Psoas muscle (tissue), 7 donors: ENCODE measurements at regions not wholly inside any gene's neighbourhood (a gene's known extent, or its start where the extent isn't known, plus 50 kb on each side); places are given as distances from the start of the nearest gene placed in this dataset.
A peak's percentile ranks its signal among the peaks of the same experiment; 100 is the strongest.

Experiments
- ATAC-seq, 4 donors: fragments of 200-7000 bp; cut with Tn5 transposase; one replicate each; pipeline ENCODE4 v1.9.1; 2020; ENCODE audit warnings: moderate library complexity in 3 of 4, mild to moderate bottlenecking in 2 of 4
- DNase-seq, 2 donors: peaks; one replicate each; pipeline ENCODE4 v3.0.0-alpha.2; 2020
- H3K27ac ChIP-seq: fragments of 200-600 bp; one replicate; pipeline ENCODE4 v1.8.0; 2022
- H3K27me3 ChIP-seq, 3 donors: fragments of 200-600 bp in 1 of 3; one replicate each; pipeline versions ENCODE4 v1.6.1 to v1.8.0; 2013 to 2022; ENCODE audit warnings: low read length in 2 of 3, mild to moderate bottlenecking in 2 of 3, moderate library complexity in 1 of 3; ENCODE audit not compliant: insufficient read depth in 3 of 3
- H3K36me3 ChIP-seq, 2 donors: fragments of 200-600 bp in 1 of 2; one replicate each; pipeline versions ENCODE4 v1.6.1 to v1.8.0; 2013 to 2022; ENCODE audit warnings: low read depth in 1 of 2, mild to moderate bottlenecking in 1 of 2, moderate library complexity in 1 of 2; ENCODE audit not compliant: insufficient read depth in 1 of 2
- H3K4me1 ChIP-seq: fragments of 200-600 bp; one replicate; pipeline ENCODE4 v1.8.0; 2022
- H3K4me3 ChIP-seq: fragments of 200-600 bp; one replicate; pipeline ENCODE4 v1.8.0; 2022; ENCODE audit warnings: mild to moderate bottlenecking
- H3K9me3 ChIP-seq: fragments of 200-600 bp; one replicate; pipeline ENCODE4 v1.8.0; 2022
- WGBS, 3 donors: extraction: QIAGEN DNeasy Blood & Tissue Kit; methylation state at CpG; one replicate each; pipeline versions ENCODE4 v1.1.6 to v1.1.7; 2013; 5-methylcytosine and 5-hydroxymethylcytosine counted together
- intact Hi-C, 2 donors: fragments of 100-400 bp; cut with DNase I; formaldehyde crosslinking; loops; one replicate each; pipeline versions ENCODE4 v1.11.0 to v1.14.2; 2022
- TF ChIP-seq, protein P1 (sequence below): fragments of 200-600 bp; IDR thresholded peaks from one replicate; pipeline ENCODE4 v1.8.0; 2022; ENCODE audit warnings: antibody characterized with exemption
- donor health status: healthy with polysubstance abuse.
- donor health status: DM: no; HTN: no; CAD: no; lungs with moderate emphysema.
- donor health status: Bipolar disorder and iron deficiency.
- donor health status: healthy.
- donor health status: DM: yes; HTN: yes; CAD: no.
- donor health status: DM: no; HTN: no; CAD: no.
- donor health status: DM: yes; HTN: yes; CAD: no.

DNA sequence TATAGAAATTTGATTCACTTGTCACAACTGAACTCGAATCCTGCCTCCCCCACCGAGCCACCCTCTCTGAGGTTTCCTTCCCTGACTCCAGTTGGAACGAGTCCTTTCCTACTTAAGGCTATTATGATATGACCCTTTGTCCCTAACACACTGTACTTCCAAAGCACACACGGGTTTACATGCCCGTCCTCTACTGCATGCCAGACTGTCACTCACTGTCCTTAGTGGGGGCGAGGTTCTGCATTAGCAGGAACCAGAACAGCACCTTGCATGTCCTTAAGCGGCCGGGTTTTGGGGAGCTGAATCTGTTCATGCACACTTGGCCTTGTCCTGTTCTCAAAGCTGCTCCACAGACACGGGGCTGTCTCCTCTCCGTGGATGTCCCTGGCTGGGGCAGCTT, 164.6 kb upstream of the KCNJ6 start:
- no peaks in the 10 kb centered on the region for H3K27me3 ChIP-seq
- no peak overlapping the region for H3K4me3 ChIP-seq
- no peaks in the 10 kb centered on the region for H3K36me3 ChIP-seq
- DNase-seq (no peak), ATAC-seq (peak in 2 of 4 donors; percentile 48 to 58)
- no peak overlapping the region for H3K27ac ChIP-seq
- 57 to 71% (median 57%) methylated on average over 10 of the region's 10 CpGs for WGBS, 3 donors
- no peaks in the 10 kb centered on the region for H3K9me3 ChIP-seq
- intact Hi-C loops, result no loop called here
- H3K4me1 ChIP-seq, result no peaks in the 10 kb centered on the region
- TF ChIP-seq, protein P1, sequence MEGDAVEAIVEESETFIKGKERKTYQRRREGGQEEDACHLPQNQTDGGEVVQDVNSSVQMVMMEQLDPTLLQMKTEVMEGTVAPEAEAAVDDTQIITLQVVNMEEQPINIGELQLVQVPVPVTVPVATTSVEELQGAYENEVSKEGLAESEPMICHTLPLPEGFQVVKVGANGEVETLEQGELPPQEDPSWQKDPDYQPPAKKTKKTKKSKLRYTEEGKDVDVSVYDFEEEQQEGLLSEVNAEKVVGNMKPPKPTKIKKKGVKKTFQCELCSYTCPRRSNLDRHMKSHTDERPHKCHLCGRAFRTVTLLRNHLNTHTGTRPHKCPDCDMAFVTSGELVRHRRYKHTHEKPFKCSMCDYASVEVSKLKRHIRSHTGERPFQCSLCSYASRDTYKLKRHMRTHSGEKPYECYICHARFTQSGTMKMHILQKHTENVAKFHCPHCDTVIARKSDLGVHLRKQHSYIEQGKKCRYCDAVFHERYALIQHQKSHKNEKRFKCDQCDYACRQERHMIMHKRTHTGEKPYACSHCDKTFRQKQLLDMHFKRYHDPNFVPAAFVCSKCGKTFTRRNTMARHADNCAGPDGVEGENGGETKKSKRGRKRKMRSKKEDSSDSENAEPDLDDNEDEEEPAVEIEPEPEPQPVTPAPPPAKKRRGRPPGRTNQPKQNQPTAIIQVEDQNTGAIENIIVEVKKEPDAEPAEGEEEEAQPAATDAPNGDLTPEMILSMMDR, result no peak

DNA sequence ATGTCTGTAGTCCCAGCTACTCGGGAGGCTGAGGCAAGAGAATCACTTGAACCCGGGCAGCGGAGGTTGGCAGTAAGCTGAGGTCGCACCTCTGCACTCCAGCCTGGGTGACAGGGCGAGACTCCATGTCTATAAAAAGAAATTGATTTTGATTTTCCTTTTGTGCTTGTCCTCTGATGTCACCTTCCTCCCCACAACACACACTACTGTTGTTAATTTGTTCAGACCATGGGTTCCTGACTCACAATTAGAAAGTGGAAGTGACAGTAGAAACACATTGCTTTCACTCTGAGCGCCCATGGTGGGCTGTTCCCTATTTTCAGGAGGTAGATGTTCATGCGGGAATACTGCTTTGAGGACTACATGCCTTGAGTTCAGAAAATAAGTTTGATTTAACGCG, 165.5 kb upstream of the KCNJ6 start:
- Histone ChIP-seq H3K4me1 (no peaks in the 10 kb centered on the region), H3K27ac (no peak overlapping the region), H3K36me3 (no peaks in the 10 kb centered on the region), H3K4me3 (no peak overlapping the region), H3K27me3 (no peaks in the 10 kb centered on the region), H3K9me3 (no peaks in the 10 kb centered on the region)
- DNase-seq (no peak), ATAC-seq (no peak)
- intact Hi-C loops, result no loop called here
- TF ChIP-seq, protein P1, result no peak
- 93 to 96% (median 94%) methylated on average over 9 of the region's 9 CpGs for WGBS, 3 donors

GRCh38 chr21:38082936-38083485, 166.8 kb upstream of the KCNJ6 start:
- H3K4me3 ChIP-seq, result no peak overlapping the region
- intact Hi-C loops, result no loop called here
- H3K27me3 ChIP-seq, result no peaks in the 10 kb centered on the region
- no peak overlapping the region for H3K27ac ChIP-seq
- ATAC-seq (peak in 2 of 4 donors; percentile 59 to 64), DNase-seq (no peak)
- H3K9me3 ChIP-seq, result no peaks in the 10 kb centered on the region
- H3K4me1 ChIP-seq, result no peaks in the 10 kb centered on the region
- 46 to 61% (median 49%) methylated on average over 4 of the region's 4 CpGs for WGBS, 3 donors
- TF ChIP-seq, protein P1, result no peak
- no peaks in the 10 kb centered on the region for H3K36me3 ChIP-seq

DNA sequence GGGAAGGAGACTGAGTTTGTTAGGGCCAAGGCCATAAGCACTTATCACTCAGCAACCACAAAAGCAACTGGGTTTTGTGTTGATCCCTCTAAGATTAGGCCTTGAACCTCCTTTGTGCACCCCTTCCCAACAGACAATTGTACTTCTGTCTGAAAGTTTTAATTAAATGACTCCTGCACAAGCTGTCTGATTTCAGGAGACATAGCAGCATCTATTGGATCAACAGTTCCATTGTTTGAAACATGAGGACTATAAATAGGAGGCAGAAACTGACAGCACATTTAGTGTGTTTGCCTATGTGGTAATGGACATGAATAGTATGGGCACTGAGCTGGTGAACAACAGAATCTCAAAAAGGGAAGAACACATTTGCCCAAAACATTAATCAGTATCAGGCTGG, 167.3 kb upstream of the KCNJ6 start:
- no peaks in the 10 kb centered on the region for H3K9me3 ChIP-seq
- H3K27me3 ChIP-seq, result no peaks in the 10 kb centered on the region
- intact Hi-C loops, result no loop called here
- no peak for DNase-seq
- H3K4me1 ChIP-seq, result no peaks in the 10 kb centered on the region
- no peak overlapping the region for H3K4me3 ChIP-seq
- H3K27ac ChIP-seq, result no peak overlapping the region
- no peaks in the 10 kb centered on the region for H3K36me3 ChIP-seq
- ATAC-seq, result peak in 2 of 4 donors; percentile 65 to 68
- TF ChIP-seq, protein P1, result no peak

DNA sequence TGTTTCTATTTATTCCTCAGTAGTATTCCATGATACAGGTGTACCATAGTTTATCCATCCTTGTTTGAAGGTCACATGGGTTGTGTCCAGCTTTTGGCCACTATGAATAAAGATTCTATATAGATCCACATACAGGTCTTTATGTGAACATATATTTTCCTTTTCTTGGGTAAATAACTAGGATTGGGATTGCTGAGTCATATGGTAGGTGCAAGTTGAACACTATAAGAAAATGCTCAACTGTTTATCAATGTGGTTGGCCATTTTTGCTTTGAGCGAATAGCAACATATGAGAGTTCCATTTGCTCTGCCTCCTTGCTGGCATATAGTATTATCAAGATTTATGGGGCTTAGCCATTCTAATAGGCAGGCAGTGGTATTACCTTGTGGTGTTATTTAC, 170.2 kb upstream of the KCNJ15 start:
- WGBS, 3 donors, result 87 to 100% (median 100%) methylated on average over 1 of the region's 1 CpG
- DNase-seq, result no peak
- Histone ChIP-seq H3K4me1 (no peaks in the 10 kb centered on the region), H3K27me3 (no peaks in the 10 kb centered on the region), H3K9me3 (no peaks in the 10 kb centered on the region), H3K27ac (no peak overlapping the region), H3K36me3 (no peaks in the 10 kb centered on the region), H3K4me3 (no peak overlapping the region)
- intact Hi-C loops, result no loop called here
- ATAC-seq, result no peak
- TF ChIP-seq, protein P1, result no peak
